ENCODE measurements at regions not wholly inside any gene's neighbourhood (a gene's known extent, or its start where the extent isn't known, plus 50 kb on each side); places are given as distances from the start of the nearest gene placed in this dataset.

GRCh38 chr2:19416083-19416482 lies 57.7 kb upstream of the OSR1 start:
- TF ChIP-seq YY1 (IDR thresholded peaks at IDR 0.05; ENCODE audit: insufficient read depth, insufficient read length), result no peak
- no peak for TF ChIP-seq ZNF274 (IDR thresholded peaks at IDR 0.05; ENCODE audit: low read depth, low read length)
- no peak for TF ChIP-seq SUZ12 (IDR thresholded peaks at IDR 0.05; ENCODE audit: extremely low read depth, insufficient read depth, insufficient read length)
